IPS-18a (cell line): ENCODE measurements at regions not wholly inside any gene's neighbourhood (a gene's known extent, or its start where the extent isn't known, plus 50 kb on each side); places are given as distances from the start of the nearest gene placed in this dataset.

Source experiments
- H3K27ac ChIP-seq: one replicate; pipeline ENCODE4 v1.5.1; 2013; ENCODE audit warnings: low read length
- H3K27me3 ChIP-seq: one replicate; pipeline ENCODE4 v1.6.1; 2013; ENCODE audit warnings: mild to moderate bottlenecking, low read length; ENCODE audit not compliant: control insufficient read depth, insufficient read depth
- H3K36me3 ChIP-seq: one replicate; pipeline ENCODE4 v1.6.1; 2013; ENCODE audit warnings: low read depth, low read length; ENCODE audit not compliant: control insufficient read depth
- H3K4me1 ChIP-seq: one replicate; pipeline ENCODE4 v1.6.1; 2013; ENCODE audit warnings: low read depth, low read length; ENCODE audit not compliant: control insufficient read depth
- H3K4me3 ChIP-seq: one replicate; pipeline ENCODE4 v1.5.1; 2013; ENCODE audit warnings: low read length
- H3K9ac ChIP-seq: one replicate; pipeline ENCODE4 v1.6.1; 2013; ENCODE audit warnings: mild to moderate bottlenecking, low read length, moderate library complexity
- H3K9me3 ChIP-seq: one replicate; pipeline ENCODE4 v1.6.1; 2013; ENCODE audit warnings: low read depth, low read length; ENCODE audit not compliant: control insufficient read depth

DNA sequence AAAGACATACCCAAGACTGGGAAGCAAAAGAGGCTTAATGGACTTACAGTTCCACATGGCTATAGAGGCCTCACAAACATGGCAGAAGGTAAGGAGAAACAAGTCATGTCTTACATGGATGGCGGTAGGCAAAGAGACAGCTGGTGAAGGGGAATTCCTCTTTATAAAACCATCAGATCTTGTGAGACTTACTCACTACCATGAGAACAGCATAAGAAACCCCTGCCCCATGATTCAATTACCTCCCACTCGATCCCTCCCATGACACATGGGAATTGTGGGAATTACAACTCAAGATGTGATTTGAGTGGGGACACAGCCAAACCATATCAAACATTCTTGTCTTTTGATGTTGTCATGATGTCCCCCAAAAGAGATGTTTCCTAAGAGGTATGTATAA lies 103.3 kb downstream of the DUSP10 start:
- Histone ChIP-seq H3K36me3 (no peaks in the 10 kb centered on the region), H3K27ac (no peak overlapping the region), H3K9ac (no peak overlapping the region), H3K27me3 (no peaks in the 10 kb centered on the region), H3K4me3 (no peak overlapping the region), H3K9me3 (no peaks in the 10 kb centered on the region), H3K4me1 (no peaks in the 10 kb centered on the region)

DNA sequence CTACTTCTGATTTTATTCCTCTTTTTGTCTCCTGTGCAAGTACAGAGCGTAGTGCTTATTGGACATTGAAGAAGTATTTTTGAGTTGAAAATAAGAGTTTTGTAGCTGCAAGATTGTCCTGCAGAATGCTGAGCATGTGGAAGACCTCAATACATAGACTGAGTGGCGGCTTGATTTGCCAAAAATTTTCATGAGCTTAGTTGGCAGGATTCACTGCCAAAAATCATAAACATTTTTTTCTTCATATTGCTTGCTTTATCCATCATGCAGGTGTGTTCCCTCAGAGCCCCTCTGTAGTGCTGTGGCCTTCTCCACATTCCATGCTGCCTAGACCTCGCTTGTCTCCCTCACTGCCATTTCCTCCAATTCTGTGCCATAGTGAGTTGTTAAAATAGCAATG lies 100.1 kb downstream of the DUSP10 start:
- Histone ChIP-seq H3K27me3 (no peaks in the 10 kb centered on the region), H3K27ac (no peak overlapping the region), H3K4me1 (peaks cover 14% of the 10 kb centered on the region), H3K9me3 (no peaks in the 10 kb centered on the region), H3K36me3 (no peaks in the 10 kb centered on the region), H3K9ac (no peak overlapping the region), H3K4me3 (no peak overlapping the region)

DNA sequence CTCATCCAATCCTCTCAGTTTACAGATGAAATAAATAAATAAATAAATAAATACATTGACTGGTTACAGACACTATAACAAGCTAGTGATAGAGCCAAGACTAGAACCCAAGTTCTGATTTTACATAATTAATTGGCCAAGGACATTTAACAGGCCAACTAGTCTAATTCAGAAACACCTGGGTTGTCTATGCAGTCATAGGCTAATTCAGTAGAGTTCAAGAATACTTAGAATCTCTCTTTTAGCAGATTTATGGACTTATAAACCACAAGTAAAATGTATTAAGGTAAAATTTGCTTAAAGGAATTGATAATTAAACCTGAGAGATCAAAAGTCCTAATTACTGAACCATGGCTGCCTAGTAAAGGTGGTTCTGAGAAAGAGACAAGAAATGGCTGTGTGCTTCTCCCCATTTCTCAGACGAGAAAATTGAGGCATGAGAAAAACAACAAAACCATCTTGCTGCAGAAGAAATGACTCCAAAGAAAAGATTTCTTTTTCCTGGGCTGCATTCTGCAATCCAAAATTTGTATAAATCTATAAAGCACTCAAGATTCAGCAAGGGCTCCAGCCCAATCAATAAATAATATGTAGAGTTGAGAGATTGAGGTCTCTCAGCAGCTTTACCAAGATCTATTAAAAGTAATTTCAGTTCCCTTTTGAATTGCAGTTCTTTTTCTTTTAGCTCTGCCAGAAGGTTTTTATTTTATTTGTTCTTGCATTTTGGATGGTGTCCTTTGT lies 98.3 kb downstream of the DUSP10 start:
- Histone ChIP-seq H3K27me3 (no peaks in the 10 kb centered on the region), H3K36me3 (no peaks in the 10 kb centered on the region), H3K9ac (no peak overlapping the region), H3K9me3 (no peaks in the 10 kb centered on the region), H3K4me3 (no peak overlapping the region), H3K27ac (no peak overlapping the region), H3K4me1 (peaks cover 14% of the 10 kb centered on the region)

DNA sequence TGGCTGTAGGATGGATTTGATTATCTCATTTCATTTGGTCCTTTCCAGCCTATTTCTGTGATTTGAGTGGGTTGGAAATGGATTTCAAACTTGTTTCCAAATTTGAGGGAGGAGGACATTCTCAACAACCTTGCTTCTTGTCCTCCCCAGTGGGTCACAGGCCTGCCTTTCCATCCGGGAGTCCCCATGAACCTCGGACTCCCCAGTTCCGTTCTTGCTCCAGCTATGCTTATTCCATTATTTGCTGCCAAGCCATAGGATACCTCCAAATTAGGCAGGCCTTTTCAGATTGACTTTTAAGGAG lies 97.8 kb downstream of the DUSP10 start:
- H3K36me3 ChIP-seq = no peaks in the 10 kb centered on the region
- no peak overlapping the region for H3K4me3 ChIP-seq
- H3K9me3 ChIP-seq = no peaks in the 10 kb centered on the region
- H3K4me1 ChIP-seq = peaks cover 14% of the 10 kb centered on the region
- H3K9ac ChIP-seq = no peak overlapping the region
- H3K27ac ChIP-seq = no peak overlapping the region
- no peaks in the 10 kb centered on the region for H3K27me3 ChIP-seq

DNA sequence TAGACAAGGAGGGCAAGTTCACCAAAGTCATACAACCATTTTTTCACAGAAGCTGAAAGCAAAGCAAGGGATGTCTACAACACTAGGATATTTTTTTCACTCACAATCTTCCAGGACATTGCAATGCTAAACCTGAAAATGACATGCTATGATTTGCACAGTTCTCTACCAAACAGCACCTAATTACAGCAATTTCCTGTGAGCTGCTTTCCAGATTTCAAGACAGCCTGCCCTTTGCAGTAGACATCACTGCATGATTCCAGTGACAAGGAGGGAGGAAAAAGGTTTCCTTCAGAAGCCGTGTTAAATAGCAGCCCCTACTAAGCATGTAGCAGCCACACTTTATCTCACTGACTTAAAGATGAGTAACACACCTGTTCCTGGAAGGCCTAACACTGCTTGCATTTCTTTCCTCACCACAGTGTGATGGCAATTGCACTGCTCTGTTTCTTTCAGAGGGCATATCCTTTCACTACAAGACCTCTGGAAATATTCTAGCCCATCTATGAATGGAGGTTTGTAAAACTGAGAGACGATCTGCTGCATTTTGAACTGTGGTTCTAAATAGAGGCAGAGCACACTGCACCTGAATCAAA lies 97.1 kb downstream of the DUSP10 start:
- Histone ChIP-seq H3K27ac (no peak overlapping the region), H3K9ac (no peak overlapping the region), H3K36me3 (no peaks in the 10 kb centered on the region)

DNA sequence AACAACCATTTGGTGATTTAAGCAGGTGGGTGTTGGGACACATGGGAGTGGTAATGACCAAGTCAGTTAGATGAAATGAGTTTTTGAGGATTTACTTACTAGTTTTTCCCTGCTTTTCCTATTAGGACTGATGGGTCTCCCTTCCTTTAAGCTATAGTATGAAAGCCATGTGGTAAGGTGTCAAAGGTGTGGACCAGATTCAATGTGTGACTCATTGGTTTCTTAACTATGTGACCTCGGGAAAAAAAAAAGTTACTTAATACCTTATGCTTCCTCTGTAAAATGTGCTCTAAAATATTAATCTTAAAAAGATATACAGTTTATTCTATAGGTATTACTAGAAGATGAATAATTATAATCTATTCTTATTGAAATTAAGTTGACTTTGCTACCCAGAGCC lies 93.7 kb downstream of the DUSP10 start:
- no peaks in the 10 kb centered on the region for H3K27me3 ChIP-seq
- H3K4me3 ChIP-seq = no peak overlapping the region
- no peak overlapping the region for H3K27ac ChIP-seq
- H3K36me3 ChIP-seq = no peaks in the 10 kb centered on the region
- no peaks in the 10 kb centered on the region for H3K9me3 ChIP-seq
- peaks cover 14% of the 10 kb centered on the region for H3K4me1 ChIP-seq
- H3K9ac ChIP-seq = no peak overlapping the region

More for the DNA sequence above, 97.1 kb downstream of the DUSP10 start:
- Histone ChIP-seq H3K9me3 (no peaks in the 10 kb centered on the region), H3K27me3 (no peaks in the 10 kb centered on the region), H3K4me1 (peaks cover 14% of the 10 kb centered on the region), H3K4me3 (no peak overlapping the region)
